GM23338 (cell line): ENCODE measurements at regions not wholly inside any gene's neighbourhood (a gene's known extent, or its start where the extent isn't known, plus 50 kb on each side); places are given as distances from the start of the nearest gene placed in this dataset.

Source experiments
- ATAC-seq: fragments of 200-7000 bp; cut with Tn5 transposase; 3 replicates; pipeline ENCODE4 v1.9.1; 2020
- DNase-seq: peaks from one replicate; pipeline ENCODE4 v3.0.0-alpha.2; 2015; ENCODE audit warnings: low spot score
- H2AFZ ChIP-seq: fragments of 200-600 bp; sonication (generic); 2 replicates; pipeline ENCODE4 v1.8.0; 2016; ENCODE audit warnings: antibody characterized with exemption, mild to moderate bottlenecking, moderate library complexity
- H3F3A ChIP-seq: fragments of 200-600 bp; sonication (generic); replicated peaks from 2 replicates; pipeline ENCODE4 v1.8.0; 2017; ENCODE audit warnings: antibody characterized with exemption, mixed run types, low read depth
- H3K27ac ChIP-seq: fragments of 200-600 bp; sonication (generic); 2 replicates; pipeline ENCODE4 v1.6.1; 2016; ENCODE audit warnings: low read depth
- H3K27me3 ChIP-seq: fragments of 200-600 bp; sonication (generic); 2 replicates; pipeline ENCODE4 v1.8.0; 2016; ENCODE audit warnings: mild to moderate bottlenecking, mixed run types, moderate library complexity; ENCODE audit not compliant: insufficient read depth
- H3K36me3 ChIP-seq: fragments of 200-600 bp; sonication (generic); 2 replicates; pipeline ENCODE4 v1.8.0; 2016; ENCODE audit warnings: mild to moderate bottlenecking; ENCODE audit not compliant: insufficient read depth
- H3K4me1 ChIP-seq: fragments of 200-600 bp; sonication (generic); 2 replicates; pipeline ENCODE4 v1.8.0; 2016; ENCODE audit warnings: mild to moderate bottlenecking, moderate library complexity; ENCODE audit not compliant: insufficient read depth
- H3K4me2 ChIP-seq: fragments of 200-600 bp; sonication (generic); 2 replicates; pipeline ENCODE4 v1.7.1; 2017; ENCODE audit warnings: mixed run types
- H3K4me3 ChIP-seq: fragments of 200-600 bp; sonication (generic); 2 replicates; pipeline ENCODE4 v1.6.1; 2016; ENCODE audit warnings: mixed run types
- H3K79me2 ChIP-seq: fragments of 200-600 bp; sonication (generic); replicated peaks from 2 replicates; pipeline ENCODE4 v1.8.0; 2017; ENCODE audit warnings: mild to moderate bottlenecking; ENCODE audit not compliant: insufficient read depth
- H3K9me2 ChIP-seq: fragments of 200-600 bp; sonication (generic); 2 replicates; pipeline ENCODE4 v1.8.0; 2017; ENCODE audit not compliant: insufficient read depth
- H4K20me1 ChIP-seq: fragments of 200-600 bp; sonication (generic); replicated peaks from 2 replicates; pipeline ENCODE4 v1.8.0; 2017; ENCODE audit warnings: mild to moderate bottlenecking; ENCODE audit not compliant: insufficient read depth
- H3K27ac Mint-ChIP-seq: 2 replicates; pipeline ENCODE4 v1.8.0; 2020; ENCODE audit warnings: inconsistent platforms, mild to moderate bottlenecking, moderate library complexity, mixed read lengths
- H3K27me3 Mint-ChIP-seq: 3 replicates; pipeline ENCODE4 v1.8.0; 2022; ENCODE audit warnings: low read depth, mild to moderate bottlenecking, moderate library complexity, mixed read lengths, inconsistent platforms; ENCODE audit not compliant: insufficient read depth, poor library complexity
- H3K36me3 Mint-ChIP-seq: 3 replicates; pipeline ENCODE4 v1.8.0; 2021; ENCODE audit warnings: low read depth, mild to moderate bottlenecking, inconsistent platforms, moderate library complexity, mixed read lengths
- H3K4me1 Mint-ChIP-seq: 3 replicates; pipeline ENCODE4 v1.8.0; 2020; ENCODE audit warnings: mild to moderate bottlenecking, inconsistent platforms, mixed read lengths
- H3K4me3 Mint-ChIP-seq: 3 replicates; pipeline ENCODE4 v1.8.0; 2021; ENCODE audit warnings: moderate library complexity, mild to moderate bottlenecking, inconsistent platforms, mixed read lengths
- H3K9me3 Mint-ChIP-seq: 3 replicates; pipeline ENCODE4 v1.8.0; 2020; ENCODE audit warnings: moderate library complexity, mild to moderate bottlenecking, inconsistent platforms, mixed read lengths
- CTCF ChIP-seq, 2 experiments: fragments of 200-600 bp in 1 of 2; sonication (generic) in 1 of 2; conservative IDR thresholded peaks; 2 replicates each; pipeline versions ENCODE4 v1.5.1 to v1.6.1; 2016 to 2017; ENCODE audit warnings: antibody characterized with exemption in 2 of 2, low read depth in 2 of 2, mild to moderate bottlenecking in 2 of 2, moderate library complexity in 1 of 2
- ETS1 ChIP-seq: IDR thresholded peaks from 2 replicates; pipeline ENCODE4 v1.6.1; 2016; ENCODE audit warnings: antibody characterized with exemption
- EZH2 ChIP-seq: fragments of 200-600 bp; sonication (generic); IDR thresholded peaks from one replicate; pipeline ENCODE4 v1.8.0; 2017; ENCODE audit warnings: antibody characterized with exemption, mild to moderate bottlenecking, low read depth; ENCODE audit not compliant: unreplicated experiment
- EZH2phosphoT487 ChIP-seq: fragments of 200-600 bp; sonication (generic); IDR thresholded peaks from one replicate; pipeline ENCODE4 v1.8.1; 2018; ENCODE audit warnings: antibody characterized with exemption; ENCODE audit not compliant: unreplicated experiment
- JUNB ChIP-seq: IDR thresholded peaks from one replicate; pipeline ENCODE4 v1.6.1; 2016; ENCODE audit warnings: antibody characterized with exemption; ENCODE audit not compliant: unreplicated experiment
- NANOG ChIP-seq: IDR thresholded peaks from 2 replicates; pipeline ENCODE4 v1.6.1; 2016; ENCODE audit warnings: antibody characterized with exemption, borderline replicate concordance
- POLR2AphosphoS5 ChIP-seq: IDR thresholded peaks from 2 replicates; pipeline ENCODE4 v1.6.1; 2016; ENCODE audit warnings: antibody characterized with exemption, low read depth
- REST ChIP-seq: IDR thresholded peaks from one replicate; pipeline ENCODE4 v1.6.1; 2018; ENCODE audit warnings: antibody characterized with exemption; ENCODE audit not compliant: unreplicated experiment
- ZNF331 ChIP-seq: fragments of 250-450 bp; sonication (Bioruptor Pico); IDR thresholded peaks from 2 replicates; pipeline ENCODE4 v1.5.0; 2020; ENCODE audit warnings: low read depth, mild to moderate bottlenecking, moderate library complexity

GRCh38 chr9:99606296-99606695, 215.4 kb upstream of the NR4A3 start (continued):
- no peak for TF ChIP-seq REST

DNA sequence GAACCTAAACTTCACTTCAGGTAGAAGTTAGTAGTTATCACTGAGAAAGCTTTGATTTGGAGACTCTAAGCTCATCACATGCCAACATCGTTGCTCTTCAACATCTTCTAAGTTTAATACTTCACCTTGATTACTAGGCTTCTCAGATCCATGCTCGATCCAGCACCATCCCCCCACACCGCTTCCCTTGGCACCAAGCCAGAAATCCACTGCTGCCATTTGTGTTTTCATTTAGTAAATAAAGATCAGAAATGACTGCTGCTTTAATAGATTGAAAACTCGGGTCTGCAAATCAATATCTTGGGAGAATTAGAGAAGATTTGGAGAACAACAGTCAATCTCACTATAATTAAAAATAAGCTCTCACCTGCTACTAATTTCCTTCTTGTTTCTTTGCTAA, 214.7 kb upstream of the NR4A3 start:
- Histone ChIP-seq H3K79me2 (no peaks in the 10 kb centered on the region), H3K27me3 (0 out of 2 replicates have a peak, but pooled peaks cover 7% of the 10 kb centered on the region), H3K27ac (no peak overlapping the region), H3K9me2 (peaks cover 4% of the 10 kb centered on the region; the same call in 1 of the 2 replicates), H3K4me1 (peaks cover 26% of the 10 kb centered on the region), H3F3A (no peaks in the 10 kb centered on the region), H3K36me3 (no peaks in the 10 kb centered on the region), H3K4me2 (peak overlapping the region; percentile 64), H3K4me3 (0 out of 2 replicates have a peak overlapping the region, but pooled peaks have one; percentile 8), H4K20me1 (no peaks in the 10 kb centered on the region), H2AFZ (no peak overlapping the region)
- ATAC-seq (no peak), DNase-seq (no peak)
- Mint-ChIP-seq H3K4me1 (peaks cover 27% of the 10 kb centered on the region), H3K27ac (no peak overlapping the region), H3K36me3 (no peaks in the 10 kb centered on the region), H3K27me3 (peaks cover 2% of the 10 kb centered on the region), H3K4me3 (no peak overlapping the region), H3K9me3 (no peaks in the 10 kb centered on the region)
- no peak for TF ChIP-seq REST
- no peak for TF ChIP-seq ETS1
- TF ChIP-seq EZH2 = no peak
- no peak for TF ChIP-seq CTCF (conservative IDR thresholded peaks at IDR 0.05; ENCODE audit: low read depth in 2 of 2)
- TF ChIP-seq NANOG = no peak
- no peak for TF ChIP-seq ZNF331
- TF ChIP-seq POLR2AphosphoS5 = no peak
- no peak for TF ChIP-seq EZH2phosphoT487
- TF ChIP-seq JUNB = no peak
